ENCODE measurements at regions not wholly inside any gene's neighbourhood (a gene's known extent, or its start where the extent isn't known, plus 50 kb on each side); places are given as distances from the start of the nearest gene placed in this dataset.

DNA sequence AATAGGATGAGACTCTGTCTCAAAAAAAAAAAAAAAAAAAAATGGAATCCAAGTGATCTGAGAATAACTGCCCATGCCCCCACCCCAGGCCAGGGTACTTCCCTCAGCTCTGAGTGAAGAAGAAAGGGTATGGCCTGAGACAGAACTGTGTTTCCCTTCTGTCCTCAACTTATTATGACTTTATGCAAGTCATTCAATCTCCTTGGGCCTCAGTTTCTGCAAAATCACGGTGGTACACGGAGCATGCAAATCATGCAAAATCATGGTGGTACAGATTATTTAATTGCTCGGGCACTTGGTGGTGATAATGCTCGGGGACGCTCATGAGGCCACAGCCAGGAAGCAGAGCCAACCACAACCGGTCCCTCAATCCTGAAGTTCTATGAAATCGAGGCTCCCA, 56.5 kb upstream of the TBX3 start:
- DNase-seq (ENCODE audit: low spot score): no peak

DNA sequence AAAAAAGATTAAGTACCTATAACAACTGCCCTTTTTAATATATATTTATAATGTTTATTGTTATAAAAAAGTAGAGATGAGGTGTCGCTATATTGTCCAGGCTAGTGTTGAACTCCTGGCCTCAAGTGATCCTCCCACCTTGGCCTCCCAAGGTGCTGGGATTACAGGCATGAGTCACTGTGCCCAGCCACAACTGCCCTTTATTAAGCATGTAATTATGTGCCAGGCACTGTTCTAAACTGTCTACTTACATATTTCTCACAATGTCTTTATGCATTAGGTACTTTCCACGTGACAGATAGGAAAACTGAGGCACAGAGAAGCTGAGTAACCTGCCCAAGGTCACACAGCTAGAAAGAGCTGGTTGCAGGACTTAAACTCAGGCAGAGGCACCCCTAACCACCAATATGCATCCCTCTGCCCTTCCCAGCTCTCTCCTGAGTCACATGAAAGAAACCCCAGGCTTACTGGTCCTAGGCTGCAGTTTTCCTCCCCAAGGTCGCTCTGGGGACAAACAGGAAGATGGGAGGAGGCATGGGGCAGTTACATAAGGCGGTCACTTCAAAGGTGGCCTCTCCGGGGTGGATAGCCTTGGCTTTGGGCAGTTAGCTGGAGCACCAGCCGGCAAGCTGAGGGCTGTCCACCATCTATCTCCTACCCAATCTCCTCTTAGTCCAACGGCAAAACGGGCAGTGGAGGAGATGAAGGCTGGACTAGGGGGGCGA, 54.6 kb upstream of the TBX3 start:
- no peak for DNase-seq (ENCODE audit: low spot score)

DNA sequence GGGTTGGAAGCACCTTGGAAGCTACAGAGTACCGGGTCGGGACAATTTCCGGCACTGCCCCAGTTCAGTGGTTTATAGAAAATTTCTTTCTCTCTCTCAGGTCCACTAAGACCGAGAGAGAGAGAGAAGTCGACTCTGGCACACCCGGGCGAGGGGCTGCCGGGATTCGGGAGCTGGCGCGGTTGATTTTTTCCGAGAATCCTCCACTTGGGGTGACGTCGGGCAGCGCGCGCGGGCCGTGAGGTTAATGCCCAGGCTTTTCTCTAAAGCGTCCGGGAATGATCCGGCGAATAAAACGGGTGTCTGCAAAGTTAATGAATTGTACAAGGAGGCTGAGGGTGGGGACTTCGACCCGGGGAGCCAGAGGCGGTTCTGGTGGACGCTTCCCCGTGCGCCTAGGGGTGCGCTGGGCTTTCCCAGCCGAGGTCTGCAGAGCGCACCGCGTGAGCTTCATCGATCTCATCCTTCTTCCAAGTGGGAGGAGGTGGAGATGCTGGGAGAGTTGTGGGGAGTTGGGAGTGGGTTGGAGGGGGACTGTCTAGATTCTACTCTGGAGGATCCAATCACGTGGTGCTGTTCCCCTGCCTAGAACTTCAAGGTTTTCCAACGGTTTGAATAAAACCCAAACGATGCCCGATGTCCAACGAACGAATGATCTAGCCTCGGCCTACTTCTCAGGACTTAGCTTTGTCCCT, 51.9 kb upstream of the TBX3 start:
- no peak for DNase-seq (ENCODE audit: low spot score)

DNA sequence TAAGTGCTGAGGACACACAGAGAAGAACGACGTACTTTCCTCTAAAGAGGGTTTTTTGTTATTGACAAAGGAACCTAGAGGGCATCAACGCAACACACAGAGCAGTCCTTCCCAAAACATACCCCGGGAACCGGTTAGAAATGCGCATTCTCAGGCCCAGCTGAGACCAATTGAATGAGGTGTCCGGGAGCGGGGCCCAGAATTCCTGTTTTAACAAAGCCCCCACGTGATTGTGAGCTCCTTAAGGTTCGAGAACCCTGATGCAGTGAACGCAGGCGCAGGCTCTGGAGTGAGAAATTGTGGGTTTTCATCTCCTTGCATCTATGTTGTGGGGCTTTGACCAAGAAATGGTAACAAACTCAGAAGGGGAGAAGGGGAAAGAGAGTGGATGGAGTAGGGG, 51.0 kb upstream of the TBX3 start:
- DNase-seq (ENCODE audit: low spot score): no peak

DNA sequence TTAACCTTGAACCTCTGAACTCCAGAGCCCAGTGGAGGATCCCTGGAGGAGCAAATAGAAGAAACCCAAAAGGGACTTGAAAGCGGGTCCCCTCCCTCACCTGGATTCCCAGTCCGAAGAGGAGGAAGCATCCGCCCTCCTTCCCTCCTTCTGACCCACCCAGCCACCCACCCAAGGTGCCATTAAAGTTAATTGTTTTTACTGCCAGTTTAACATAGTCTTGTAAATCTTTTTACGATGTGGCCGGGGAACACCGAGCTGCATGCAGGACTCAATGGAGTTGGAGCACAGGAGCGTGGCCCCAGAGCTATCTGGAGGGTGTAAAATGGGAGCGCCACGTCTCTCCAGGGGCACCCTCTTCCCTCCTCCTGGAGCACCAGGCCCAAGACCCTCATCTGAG, 49.9 kb upstream of the TBX3 start:
- DNase-seq (ENCODE audit: low spot score): no peak
